ENCODE measurements at regions not wholly inside any gene's neighbourhood (a gene's known extent, or its start where the extent isn't known, plus 50 kb on each side); places are given as distances from the start of the nearest gene placed in this dataset.

- no peak overlapping the region for H3K4me3 ChIP-seq (ENCODE audit: low read length)
- CTCF ChIA-PET: no interaction called here
- no peak overlapping the region for H3K27ac Mint-ChIP-seq
- H3K27me3 Mint-ChIP-seq: no peaks in the 10 kb centered on the region
- H3K27ac ChIP-seq (ENCODE audit: low read depth, low read length): no peak overlapping the region
- no peaks in the 10 kb centered on the region for H3K9me3 ChIP-seq (ENCODE audit: low read length)
- POLR2A ChIA-PET: no interaction called here
- no peaks in the 10 kb centered on the region for H3K27me3 ChIP-seq (ENCODE audit: insufficient read depth, low read length, poor library complexity, severe bottlenecking)
- no peaks in the 10 kb centered on the region for H3K36me3 ChIP-seq (ENCODE audit: insufficient read depth, low read length)
- DNase-seq: no peak
- peaks cover 0 to 8% (median 2%) of the 10 kb centered on the region in 5 donors for H3K9me3 Mint-ChIP-seq
- no peaks in the 10 kb centered on the region for H3K4me1 ChIP-seq (ENCODE audit: insufficient read depth, low read length)
- H3K4me1 Mint-ChIP-seq: no peaks in the 10 kb centered on the region
- H3K4me3 Mint-ChIP-seq: no peak overlapping the region
- no peaks in the 10 kb centered on the region for H3K36me3 Mint-ChIP-seq
These were observed 261.8 kb downstream of the CBLN1 start for GRCh38 chr16:49019831-49020230.

- peaks cover 0 to 8% (median 4%) of the 10 kb centered on the region in 5 donors for H3K9me3 Mint-ChIP-seq
- no peaks in the 10 kb centered on the region for H3K27me3 ChIP-seq (ENCODE audit: insufficient read depth, low read length, poor library complexity, severe bottlenecking)
- no peaks in the 10 kb centered on the region for H3K27me3 Mint-ChIP-seq
- H3K27ac Mint-ChIP-seq: no peak overlapping the region
- no peaks in the 10 kb centered on the region for H3K36me3 ChIP-seq (ENCODE audit: insufficient read depth, low read length)
- H3K4me3 Mint-ChIP-seq: no peak overlapping the region
- ChIA-PET CTCF (no interaction called here), POLR2A (no interaction called here)
- H3K27ac ChIP-seq (ENCODE audit: low read depth, low read length): no peak overlapping the region
- no peaks in the 10 kb centered on the region for H3K4me1 ChIP-seq (ENCODE audit: insufficient read depth, low read length)
- no peaks in the 10 kb centered on the region for H3K36me3 Mint-ChIP-seq
- DNase-seq: no peak
- H3K4me1 Mint-ChIP-seq: no peaks in the 10 kb centered on the region
- H3K4me3 ChIP-seq (ENCODE audit: low read length): no peak overlapping the region
- H3K9me3 ChIP-seq (ENCODE audit: low read length): no peaks in the 10 kb centered on the region
These were observed 262.5 kb downstream of the CBLN1 start for GRCh38 chr16:49019081-49019633.

DNA sequence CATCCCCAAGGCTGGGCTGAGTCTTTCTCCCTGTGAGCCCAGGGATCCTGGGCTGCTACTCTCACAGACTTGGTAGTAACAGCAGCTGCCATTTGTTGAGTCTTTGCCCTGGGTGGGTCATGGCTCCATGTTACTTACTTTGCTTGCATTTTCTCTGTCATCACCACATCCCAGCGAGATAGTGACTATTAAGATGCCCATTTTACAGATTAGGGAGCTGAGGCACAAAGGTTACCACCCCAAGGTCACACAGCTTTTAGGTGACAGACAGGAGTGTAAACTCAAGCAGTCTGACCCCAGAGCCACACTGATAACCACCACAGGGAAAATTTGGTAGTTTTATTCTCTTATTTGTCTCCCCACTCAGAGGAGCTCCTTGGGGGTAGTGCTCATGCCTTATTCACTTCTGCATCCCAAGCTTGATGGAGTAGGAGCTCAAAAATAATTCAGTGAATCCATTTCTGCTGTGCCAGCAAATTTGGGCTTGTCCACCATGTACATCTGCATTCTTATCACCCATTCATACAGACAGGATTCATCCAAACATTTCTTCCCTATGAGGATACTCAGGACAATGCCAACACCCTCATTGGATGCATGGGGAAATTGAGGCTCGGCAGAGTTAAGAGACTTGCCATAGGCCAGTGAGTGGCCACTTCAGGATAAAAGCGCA is 263.2 kb downstream of the CBLN1 start:
- H3K36me3 Mint-ChIP-seq: no peaks in the 10 kb centered on the region
- no peak overlapping the region for H3K4me3 Mint-ChIP-seq
- Histone ChIP-seq H3K4me1 (ENCODE audit: insufficient read depth, low read length) (no peaks in the 10 kb centered on the region), H3K27ac (ENCODE audit: low read depth, low read length) (no peak overlapping the region), H3K27me3 (ENCODE audit: insufficient read depth, low read length, poor library complexity, severe bottlenecking) (no peaks in the 10 kb centered on the region), H3K36me3 (ENCODE audit: insufficient read depth, low read length) (no peaks in the 10 kb centered on the region), H3K9me3 (ENCODE audit: low read length) (no peaks in the 10 kb centered on the region), H3K4me3 (ENCODE audit: low read length) (no peak overlapping the region)
- H3K9me3 Mint-ChIP-seq: peaks cover 0 to 12% (median 4%) of the 10 kb centered on the region in 5 donors
- no peak overlapping the region for H3K27ac Mint-ChIP-seq
- no peak for DNase-seq
- CTCF ChIA-PET: no interaction called here
- no peaks in the 10 kb centered on the region for H3K27me3 Mint-ChIP-seq
- no peaks in the 10 kb centered on the region for H3K4me1 Mint-ChIP-seq
- POLR2A ChIA-PET: no interaction called here

- H3K4me1 Mint-ChIP-seq: no peaks in the 10 kb centered on the region
These were observed 264.1 kb downstream of the CBLN1 start for GRCh38 chr16:49017501-49017900.

DNA sequence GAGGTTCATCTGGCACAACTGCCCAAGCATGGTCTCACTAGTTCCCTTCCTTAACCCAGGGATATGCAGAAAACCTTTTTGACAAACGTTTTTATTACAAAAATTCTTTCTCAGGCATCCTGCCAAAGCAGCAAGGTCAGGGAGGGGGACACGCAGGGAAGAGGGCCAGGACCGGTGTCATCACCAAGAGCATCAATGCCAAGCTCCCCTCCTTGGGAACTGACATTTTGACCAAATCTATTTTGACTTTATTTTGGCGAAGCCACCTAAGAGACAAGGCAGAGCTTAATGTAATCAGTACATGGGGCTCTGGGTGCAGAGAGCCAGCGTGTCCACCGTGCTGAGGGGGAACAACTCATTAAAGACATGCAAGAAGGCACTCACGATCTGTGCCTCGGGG is 265.2 kb downstream of the CBLN1 start:
- Histone ChIP-seq H3K4me1 (ENCODE audit: insufficient read depth, low read length) (no peaks in the 10 kb centered on the region), H3K9me3 (ENCODE audit: low read length) (no peaks in the 10 kb centered on the region), H3K27ac (ENCODE audit: low read depth, low read length) (no peak overlapping the region), H3K27me3 (ENCODE audit: insufficient read depth, low read length, poor library complexity, severe bottlenecking) (no peaks in the 10 kb centered on the region), H3K4me3 (ENCODE audit: low read length) (no peak overlapping the region), H3K36me3 (ENCODE audit: insufficient read depth, low read length) (no peaks in the 10 kb centered on the region)
- Mint-ChIP-seq H3K4me3 (no peak overlapping the region), H3K27me3 (no peaks in the 10 kb centered on the region), H3K9me3 (peaks cover 0 to 13% (median 4%) of the 10 kb centered on the region in 5 donors), H3K27ac (no peak overlapping the region), H3K36me3 (no peaks in the 10 kb centered on the region), H3K4me1 (no peaks in the 10 kb centered on the region)
- DNase-seq: no peak
- ChIA-PET CTCF (no interaction called here), POLR2A (no interaction called here)

More at GRCh38 chr16:49017501-49017900, 264.1 kb downstream of the CBLN1 start:
- no peak for DNase-seq
- no peaks in the 10 kb centered on the region for H3K36me3 Mint-ChIP-seq
- Histone ChIP-seq H3K27ac (ENCODE audit: low read depth, low read length) (no peak overlapping the region), H3K4me1 (ENCODE audit: insufficient read depth, low read length) (no peaks in the 10 kb centered on the region), H3K36me3 (ENCODE audit: insufficient read depth, low read length) (no peaks in the 10 kb centered on the region), H3K4me3 (ENCODE audit: low read length) (no peak overlapping the region), H3K27me3 (ENCODE audit: insufficient read depth, low read length, poor library complexity, severe bottlenecking) (no peaks in the 10 kb centered on the region), H3K9me3 (ENCODE audit: low read length) (no peaks in the 10 kb centered on the region)
- no peaks in the 10 kb centered on the region for H3K27me3 Mint-ChIP-seq
- ChIA-PET POLR2A (no interaction called here), CTCF (no interaction called here)
- no peak overlapping the region for H3K27ac Mint-ChIP-seq
- H3K4me3 Mint-ChIP-seq: no peak overlapping the region
- peaks cover 0 to 12% (median 4%) of the 10 kb centered on the region in 5 donors for H3K9me3 Mint-ChIP-seq

DNA sequence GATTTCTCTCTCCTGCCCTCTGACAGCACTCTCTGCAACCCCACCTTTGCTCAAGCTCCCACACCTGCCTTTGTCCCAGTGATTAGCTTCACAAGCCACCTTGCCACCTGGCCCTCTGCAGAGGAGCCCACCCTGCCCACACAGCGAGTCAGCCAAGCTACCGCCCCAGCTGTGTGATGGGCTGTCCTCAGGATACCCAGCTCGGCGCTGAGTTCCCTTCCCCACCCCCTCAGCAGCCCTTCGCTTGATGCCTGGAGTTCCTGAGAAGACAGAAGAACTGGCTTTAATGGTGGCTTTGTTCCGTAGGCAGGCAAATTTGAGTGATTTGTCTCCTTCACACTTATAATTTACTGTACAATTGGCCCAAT is 266.4 kb downstream of the CBLN1 start:
- H3K4me3 Mint-ChIP-seq: no peak overlapping the region
- no peaks in the 10 kb centered on the region for H3K27me3 ChIP-seq (ENCODE audit: insufficient read depth, low read length, poor library complexity, severe bottlenecking)
- no peak overlapping the region for H3K27ac ChIP-seq (ENCODE audit: low read depth, low read length)
- H3K36me3 Mint-ChIP-seq: no peaks in the 10 kb centered on the region
- no peaks in the 10 kb centered on the region for H3K4me1 ChIP-seq (ENCODE audit: insufficient read depth, low read length)
- no peak for DNase-seq
- ChIA-PET CTCF (no interaction called here), POLR2A (no interaction called here)
- no peaks in the 10 kb centered on the region for H3K36me3 ChIP-seq (ENCODE audit: insufficient read depth, low read length)
- no peaks in the 10 kb centered on the region for H3K4me1 Mint-ChIP-seq
- peaks cover 0 to 14% (median 7%) of the 10 kb centered on the region in 5 donors for H3K9me3 Mint-ChIP-seq
- no peak overlapping the region for H3K27ac Mint-ChIP-seq
- no peak overlapping the region for H3K4me3 ChIP-seq (ENCODE audit: low read length)
- no peaks in the 10 kb centered on the region for H3K9me3 ChIP-seq (ENCODE audit: low read length)
- H3K27me3 Mint-ChIP-seq: no peaks in the 10 kb centered on the region

GRCh38 chr16:49014277-49015224 is 267.1 kb downstream of the CBLN1 start:
- H3K4me3 Mint-ChIP-seq: no peak overlapping the region
- no peak overlapping the region for H3K27ac ChIP-seq (ENCODE audit: low read depth, low read length)
- DNase-seq: no peak
- H3K4me1 ChIP-seq (ENCODE audit: insufficient read depth, low read length): no peaks in the 10 kb centered on the region
- H3K36me3 Mint-ChIP-seq: no peaks in the 10 kb centered on the region
- no peaks in the 10 kb centered on the region for H3K27me3 ChIP-seq (ENCODE audit: insufficient read depth, low read length, poor library complexity, severe bottlenecking)
- CTCF ChIA-PET: interaction anchor here (1.0 kb wide), 1 partner anchor 46 kb away, joined by 3 read pairs; no protein-coding TSS in a partner anchor
- no peak overlapping the region for H3K4me3 ChIP-seq (ENCODE audit: low read length)
- no peaks in the 10 kb centered on the region for H3K4me1 Mint-ChIP-seq
- no peaks in the 10 kb centered on the region for H3K9me3 ChIP-seq (ENCODE audit: low read length)
- peak overlapping the region in 1 of 8 donors; percentile 86 for H3K27ac Mint-ChIP-seq
- POLR2A ChIA-PET: no interaction called here
- no peaks in the 10 kb centered on the region for H3K36me3 ChIP-seq (ENCODE audit: insufficient read depth, low read length)
- no peaks in the 10 kb centered on the region for H3K27me3 Mint-ChIP-seq
- H3K9me3 Mint-ChIP-seq: peaks cover 2 to 14% (median 11%) of the 10 kb centered on the region in 5 donors

DNA sequence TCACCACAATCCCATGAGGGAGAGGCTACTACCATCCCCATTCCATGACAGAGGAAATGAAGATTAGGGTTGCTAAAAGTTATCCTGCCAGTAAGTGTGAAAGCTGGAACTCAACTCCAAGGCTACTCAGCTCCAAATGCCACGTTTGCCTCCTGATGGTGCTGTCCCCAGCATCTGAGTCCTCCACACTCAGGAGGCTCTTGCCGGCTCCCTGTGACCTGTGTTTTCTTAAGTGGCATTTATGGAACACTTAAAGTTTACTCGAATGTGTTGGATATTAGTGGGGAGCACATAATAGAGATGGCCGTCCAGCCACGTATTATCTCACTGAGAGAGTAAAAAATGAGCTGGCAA is 267.9 kb downstream of the CBLN1 start:
- ChIA-PET POLR2A (no interaction called here), CTCF (interaction anchor here (1.0 kb wide), 1 partner anchor 47 kb away, joined by 3 read pairs; no protein-coding TSS in a partner anchor)
- H3K27me3 Mint-ChIP-seq: peaks cover 0 to 1% of the 10 kb centered on the region in 2 donors
- peaks cover 5 to 16% (median 11%) of the 10 kb centered on the region in 5 donors for H3K9me3 Mint-ChIP-seq
- no peak overlapping the region for H3K27ac ChIP-seq (ENCODE audit: low read depth, low read length)
- no peaks in the 10 kb centered on the region for H3K4me1 ChIP-seq (ENCODE audit: insufficient read depth, low read length)
- no peaks in the 10 kb centered on the region for H3K36me3 Mint-ChIP-seq
- no peak overlapping the region for H3K4me3 ChIP-seq (ENCODE audit: low read length)
- no peaks in the 10 kb centered on the region for H3K36me3 ChIP-seq (ENCODE audit: insufficient read depth, low read length)
- no peak overlapping the region for H3K4me3 Mint-ChIP-seq
- H3K4me1 Mint-ChIP-seq: no peaks in the 10 kb centered on the region
- H3K27ac Mint-ChIP-seq: no peak overlapping the region
- no peaks in the 10 kb centered on the region for H3K9me3 ChIP-seq (ENCODE audit: low read length)
- no peak for DNase-seq
- H3K27me3 ChIP-seq (ENCODE audit: insufficient read depth, low read length, poor library complexity, severe bottlenecking): no peaks in the 10 kb centered on the region

All from CD8-positive, alpha-beta memory T cell (primary cell).